Epidermal melanocyte (primary cell): ENCODE measurements at regions not wholly inside any gene's neighbourhood (a gene's known extent, or its start where the extent isn't known, plus 50 kb on each side); places are given as distances from the start of the nearest gene placed in this dataset.
"Not testable (repeated sequence)": the region's sequence is repeated elsewhere in the genome, so short reads cannot be mapped to it uniquely, and the experiment has no call there.

ENCODE experiments used
- DNase-seq: peaks from one replicate; pipeline ENCODE4 v3.0.0; 2011; ENCODE audit warnings: low spot score; ENCODE audit not compliant: insufficient read length

GRCh38 chr6:134577998-134578397 lies 260.1 kb upstream of the SGK1 start:
- DNase-seq = no peak

- DNase-seq = no peak
Observed at GRCh38 chr6:134575221-134575620, 257.3 kb upstream of the SGK1 start.

DNA sequence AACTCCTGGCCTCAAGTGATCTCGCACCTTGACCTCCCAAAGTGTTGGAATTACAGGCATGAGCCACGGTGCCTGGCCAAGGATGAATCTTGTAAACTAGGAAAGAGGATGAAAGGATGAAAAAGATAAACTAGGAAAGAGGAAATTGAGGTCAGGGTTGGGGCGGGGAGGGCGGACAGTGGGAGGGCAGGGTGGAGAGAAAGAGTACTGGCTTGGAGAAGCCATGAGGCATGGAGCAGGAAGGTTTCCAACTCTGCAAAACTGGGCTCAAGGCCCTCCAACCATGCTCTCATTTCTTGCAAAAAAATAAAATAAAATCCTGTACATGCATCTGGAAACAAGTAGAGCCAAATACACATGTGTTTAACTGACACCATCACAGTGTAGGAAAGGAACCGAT lies 256.6 kb upstream of the SGK1 start:
- no peak for DNase-seq

GRCh38 chr6:134569996-134570395 lies 252.1 kb upstream of the SGK1 start:
- DNase-seq = not testable (repeated sequence)

GRCh38 chr6:134564705-134565104 lies 246.8 kb upstream of the SGK1 start:
- DNase-seq = no peak

GRCh38 chr6:134560019-134560418 lies 242.1 kb upstream of the SGK1 start:
- DNase-seq = no peak

- no peak for DNase-seq
Observed at GRCh38 chr6:134557509-134557908, 239.6 kb upstream of the SGK1 start.

GRCh38 chr6:134555672-134556071 lies 237.8 kb upstream of the SGK1 start:
- no peak for DNase-seq

DNA sequence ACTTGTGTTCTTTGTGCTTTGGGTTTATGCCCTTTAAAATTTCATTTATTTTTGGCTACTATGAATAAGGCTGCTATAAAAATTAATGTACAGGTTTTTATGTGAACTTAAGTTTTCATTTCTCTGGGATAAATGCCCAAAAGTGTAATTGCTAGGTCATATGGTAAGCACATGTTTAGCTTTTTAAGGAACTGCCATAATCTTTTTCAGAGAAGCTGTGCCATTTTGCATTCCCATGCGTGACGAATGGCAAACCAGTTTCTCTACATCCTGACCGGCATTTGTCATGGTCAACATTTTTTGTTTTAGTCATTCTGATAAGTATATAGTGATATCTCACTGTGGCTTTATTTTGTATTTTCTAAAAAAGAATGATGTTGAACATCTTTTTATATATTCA lies 236.0 kb upstream of the SGK1 start:
- no peak for DNase-seq

GRCh38 chr6:134551245-134551960 lies 233.5 kb upstream of the SGK1 start:
- DNase-seq = no peak

GRCh38 chr6:134550604-134551003 lies 232.7 kb upstream of the SGK1 start:
- no peak for DNase-seq

DNA sequence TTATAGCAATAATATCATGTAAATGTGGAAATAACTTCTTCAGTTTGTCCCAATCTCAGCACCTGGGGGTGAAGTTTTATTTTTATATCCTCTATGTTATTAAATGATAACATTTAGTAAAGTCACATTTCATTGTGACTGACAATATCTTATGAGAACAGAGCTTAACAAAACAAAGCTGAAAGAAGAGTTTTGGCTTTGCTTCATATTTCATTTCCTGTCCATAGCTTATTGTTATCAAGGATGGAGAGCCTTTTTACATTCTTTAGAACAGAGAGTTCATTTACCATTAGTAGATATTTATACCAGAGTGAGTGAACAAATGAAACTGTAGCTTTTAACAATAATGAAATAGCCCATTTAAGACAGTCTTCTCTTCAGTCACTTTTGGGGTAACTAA lies 231.9 kb upstream of the SGK1 start:
- DNase-seq = no peak

- no peak for DNase-seq
Observed at GRCh38 chr6:134546962-134547645, 229.2 kb upstream of the SGK1 start.

- no peak for DNase-seq
Observed at GRCh38 chr6:134544737-134545136, 226.8 kb upstream of the SGK1 start.

GRCh38 chr6:134543128-134543527 lies 225.2 kb upstream of the SGK1 start:
- DNase-seq = no peak

DNA sequence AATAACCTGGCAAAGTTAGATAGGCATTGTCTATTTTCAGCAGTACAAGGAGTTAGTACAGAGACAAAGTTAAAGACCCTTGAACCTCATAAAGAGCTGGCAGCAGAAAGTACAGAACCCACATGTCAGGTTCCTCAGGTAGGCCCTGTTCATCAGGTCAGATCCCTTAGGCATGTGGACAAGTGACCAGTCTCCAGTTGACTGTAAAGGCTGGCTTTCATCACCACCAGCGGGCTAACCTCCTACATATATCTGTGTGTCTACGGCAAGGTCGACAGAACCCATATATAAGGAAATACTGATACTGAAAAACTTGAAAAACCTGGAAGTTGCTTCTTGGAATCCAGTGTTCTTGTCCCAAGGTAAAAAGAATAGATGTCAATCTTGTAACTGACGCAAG lies 223.1 kb upstream of the SGK1 start:
- DNase-seq = no peak

GRCh38 chr6:134539865-134540323 lies 222.0 kb upstream of the SGK1 start:
- no peak for DNase-seq

DNA sequence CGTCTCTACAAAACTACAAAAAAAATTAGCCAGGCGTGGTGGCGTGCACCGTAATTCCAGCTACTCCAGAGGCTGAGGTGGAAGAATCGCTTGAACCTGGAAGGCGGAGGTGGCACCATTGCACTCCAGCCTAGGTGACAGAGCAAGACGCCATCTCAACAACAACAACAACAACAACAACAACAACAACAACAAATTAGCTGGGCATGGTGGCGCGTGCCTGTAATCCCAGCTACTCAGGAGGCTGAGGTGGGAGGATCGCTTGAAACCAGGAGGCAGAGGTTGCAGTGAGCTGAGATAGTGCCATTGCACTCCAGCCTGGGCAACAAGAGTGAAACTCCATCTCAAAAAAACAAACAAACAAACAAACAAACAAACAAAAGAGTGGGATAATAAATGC lies 219.9 kb upstream of the SGK1 start:
- not testable (repeated sequence) for DNase-seq

- DNase-seq = no peak
Observed at GRCh38 chr6:134537146-134537555, 219.2 kb upstream of the SGK1 start.

DNA sequence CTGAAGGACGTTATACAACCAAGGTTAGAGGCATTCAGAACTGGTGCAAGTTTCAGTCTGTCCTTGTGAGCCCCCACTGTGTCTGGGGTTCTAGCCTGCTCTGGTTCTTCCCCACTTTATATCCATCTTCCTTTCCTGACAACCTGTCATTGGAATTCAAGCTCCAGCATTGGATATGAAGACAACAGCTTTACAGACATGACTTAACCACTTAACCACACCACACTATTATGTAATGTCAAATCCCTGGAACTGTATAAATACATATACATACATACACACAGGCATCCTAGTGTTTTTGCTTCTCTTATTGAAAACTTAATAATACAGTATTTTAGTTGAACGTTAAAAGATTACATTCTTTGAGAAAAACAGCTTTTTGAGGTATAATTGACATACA lies 217.9 kb upstream of the SGK1 start:
- DNase-seq = no peak

DNA sequence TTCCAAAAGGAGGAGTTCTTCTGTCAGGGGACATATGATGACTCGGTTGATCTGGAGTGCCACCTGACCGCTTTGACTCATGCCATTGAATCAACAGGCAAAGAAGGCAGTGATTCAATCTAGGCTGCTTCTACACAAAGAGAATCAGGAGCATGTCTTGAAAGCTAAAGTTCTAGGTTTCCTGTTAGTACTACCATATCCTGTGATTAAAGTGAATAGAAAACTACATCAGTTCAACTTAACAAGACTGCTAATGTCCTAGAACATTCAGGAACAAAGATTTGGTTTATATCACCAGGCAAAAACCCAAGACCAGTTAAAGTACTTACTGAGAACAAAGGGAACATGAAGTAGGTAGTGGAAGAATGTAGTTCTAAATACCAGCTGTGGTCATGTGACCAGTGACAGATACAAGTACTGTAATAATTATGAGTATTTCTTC lies 216.8 kb upstream of the SGK1 start:
- no peak for DNase-seq

DNA sequence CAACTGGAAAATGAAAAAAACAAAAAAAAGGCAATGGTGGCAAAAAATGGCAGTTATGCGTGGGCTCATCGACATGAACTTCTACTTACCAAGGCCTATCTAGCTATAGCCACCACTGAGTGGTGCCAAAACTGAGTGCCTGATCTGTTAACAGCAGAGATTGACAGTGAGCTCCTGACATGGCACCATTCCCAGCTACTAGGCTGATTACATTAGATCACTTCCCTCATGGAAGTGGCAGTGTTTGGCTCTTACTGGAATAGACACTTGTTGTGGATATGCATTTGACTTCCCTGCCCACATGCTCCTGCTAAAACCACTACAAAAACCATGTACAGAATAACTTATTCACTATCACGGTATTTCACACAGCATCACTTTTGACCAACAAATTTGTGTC lies 216.1 kb upstream of the SGK1 start:
- no peak for DNase-seq
